ENCODE measurements at regions not wholly inside any gene's neighbourhood (a gene's known extent, or its start where the extent isn't known, plus 50 kb on each side); places are given as distances from the start of the nearest gene placed in this dataset.

DNA sequence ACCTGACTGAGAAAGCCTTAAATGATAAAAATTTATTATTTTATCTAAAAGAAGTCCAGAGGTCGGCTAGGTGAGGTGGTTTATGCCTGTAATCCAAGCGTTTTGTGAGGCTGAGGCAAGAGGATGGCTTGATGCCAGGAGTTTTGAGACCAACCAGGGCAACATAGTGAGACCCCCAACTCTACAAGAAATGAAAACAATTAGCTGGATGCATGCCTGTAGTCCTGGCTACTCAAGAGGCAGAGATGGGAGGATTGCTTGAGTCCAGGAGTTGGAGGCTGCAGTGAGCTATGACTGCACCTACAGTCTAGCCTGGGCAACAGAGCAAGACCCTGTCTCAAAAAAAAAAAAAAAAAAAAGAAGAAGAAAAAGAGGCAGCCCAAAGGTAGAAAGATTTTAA is 179.9 kb upstream of the KIF2A start:
- TF ChIP-seq, protein P1, sequence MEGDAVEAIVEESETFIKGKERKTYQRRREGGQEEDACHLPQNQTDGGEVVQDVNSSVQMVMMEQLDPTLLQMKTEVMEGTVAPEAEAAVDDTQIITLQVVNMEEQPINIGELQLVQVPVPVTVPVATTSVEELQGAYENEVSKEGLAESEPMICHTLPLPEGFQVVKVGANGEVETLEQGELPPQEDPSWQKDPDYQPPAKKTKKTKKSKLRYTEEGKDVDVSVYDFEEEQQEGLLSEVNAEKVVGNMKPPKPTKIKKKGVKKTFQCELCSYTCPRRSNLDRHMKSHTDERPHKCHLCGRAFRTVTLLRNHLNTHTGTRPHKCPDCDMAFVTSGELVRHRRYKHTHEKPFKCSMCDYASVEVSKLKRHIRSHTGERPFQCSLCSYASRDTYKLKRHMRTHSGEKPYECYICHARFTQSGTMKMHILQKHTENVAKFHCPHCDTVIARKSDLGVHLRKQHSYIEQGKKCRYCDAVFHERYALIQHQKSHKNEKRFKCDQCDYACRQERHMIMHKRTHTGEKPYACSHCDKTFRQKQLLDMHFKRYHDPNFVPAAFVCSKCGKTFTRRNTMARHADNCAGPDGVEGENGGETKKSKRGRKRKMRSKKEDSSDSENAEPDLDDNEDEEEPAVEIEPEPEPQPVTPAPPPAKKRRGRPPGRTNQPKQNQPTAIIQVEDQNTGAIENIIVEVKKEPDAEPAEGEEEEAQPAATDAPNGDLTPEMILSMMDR (IDR thresholded peaks at IDR 0.05; ENCODE audit: extremely low read depth in 1 of 2, insufficient read depth in 1 of 2, low read depth in 1 of 2, low read length in 2 of 2) = no peak
- TF ChIP-seq POLR2A (IDR thresholded peaks at IDR 0.05; ENCODE audit: low read depth, low read length) = no peak
